GM12878 (cell line): ENCODE measurements at regions not wholly inside any gene's neighbourhood (a gene's known extent, or its start where the extent isn't known, plus 50 kb on each side); places are given as distances from the start of the nearest gene placed in this dataset.

ENCODE experiments used
- ATAC-seq: fragments of 200-7000 bp; cut with Tn5 transposase; 3 replicates; pipeline ENCODE4 v1.9.1; 2020; ENCODE audit warnings: mild to moderate bottlenecking, moderate library complexity
- BruUV-seq: library from RNA; stranded (reverse); fragments of 400-500 nt; replicated peaks from 2 replicates; lab custom pipeline; 2021; lab: Mats Ljungman, UMichigan
- CTCF ChIA-PET: fragments of 300-600 bp; sonication (Branson Sonifier 250); formaldehyde crosslinking; extraction: SDS; loops from one replicate; lab custom pipeline; 2021; ENCODE audit warnings: inconsistent platforms; lab: Yijun Ruan, JAX
- POLR2A ChIA-PET: fragments of 350-600 bp; formaldehyde crosslinking; extraction: SDS; loops from one replicate; lab custom pipeline; 2021; ENCODE audit warnings: inconsistent platforms; lab: Charles Lee
- RAD21 ChIA-PET: fragments of 300-600 bp; sonication (Branson Sonifier 250); formaldehyde crosslinking; loops from one replicate; lab custom pipeline; 2023; ENCODE audit warnings: antibody characterized with exemption; ENCODE audit not compliant: unreplicated experiment; lab: Charles Lee
- SMC1A ChIA-PET: fragments of 300-600 bp; sonication (Branson Sonifier 250); formaldehyde crosslinking; loops from one replicate; lab custom pipeline; 2023; ENCODE audit not compliant: unreplicated experiment, uncharacterized antibody; lab: Charles Lee
- DNase-seq: peaks from one replicate; pipeline ENCODE4 v3.0.0-alpha.2; 2011; ENCODE audit warnings: low read depth, low spot score
- FAIRE-seq: peaks from 3 replicates; lab custom pipeline; 2011; peaks lifted over from hg19 to GRCh38; lab: Jason Lieb, UNC
- H2AFZ ChIP-seq: 2 replicates; pipeline ENCODE4 v1.6.0; 2011; ENCODE audit warnings: low read depth, low read length, control low read depth; ENCODE audit not compliant: control insufficient read depth
- H3K27ac ChIP-seq: 2 replicates; pipeline ENCODE4 v1.5.1; 2011; ENCODE audit warnings: control low read depth; ENCODE audit not compliant: control insufficient read depth, insufficient read depth
- H3K27me3 ChIP-seq, 2 experiments: replicated peaks in 1 of 2; 2 replicates each; pipeline versions ENCODE4 v1.6.0 to v1.6.1; 2011; ENCODE audit warnings: low read length in 1 of 2; ENCODE audit not compliant: control insufficient read depth in 2 of 2, insufficient read depth in 2 of 2
- H3K36me3 ChIP-seq, 2 experiments: 2 replicates each; pipeline ENCODE4 v1.5.1; 2011; ENCODE audit warnings: low read length in 1 of 2; ENCODE audit not compliant: control insufficient read depth in 2 of 2, insufficient read depth in 2 of 2
- H3K4me1 ChIP-seq: 2 replicates; pipeline ENCODE4 v1.6.1; 2011; ENCODE audit warnings: mild to moderate bottlenecking, low read length, moderate library complexity, mixed read lengths; ENCODE audit not compliant: control insufficient read depth, insufficient read depth
- H3K4me2 ChIP-seq: 2 replicates; pipeline ENCODE4 v1.6.0; 2011; ENCODE audit warnings: control low read depth; ENCODE audit not compliant: control insufficient read depth, insufficient read depth
- H3K4me3 ChIP-seq: fragments of 200-600 bp; sonication (generic); 2 replicates; pipeline ENCODE4 v1.5.1; 2016
- H3K79me2 ChIP-seq: 2 replicates; pipeline ENCODE4 v1.6.0; 2011; ENCODE audit warnings: low read length; ENCODE audit not compliant: control insufficient read depth, insufficient read depth
- H3K9ac ChIP-seq: 2 replicates; pipeline ENCODE4 v1.8.0; 2011; ENCODE audit warnings: low read length, control low read depth, mixed read lengths; ENCODE audit not compliant: control insufficient read depth, insufficient read depth
- H3K9me3 ChIP-seq: replicated peaks from 3 replicates; pipeline ENCODE4 v1.5.1; 2011; ENCODE audit warnings: mild to moderate bottlenecking, low read length; ENCODE audit not compliant: control insufficient read depth, insufficient read depth
- H4K20me1 ChIP-seq: 2 replicates; pipeline ENCODE4 v1.6.0; 2011; ENCODE audit not compliant: control insufficient read depth, insufficient read depth
- ATF2 ChIP-seq: IDR thresholded peaks from 2 replicates; pipeline ENCODE4 v1.6.1; 2012; ENCODE audit warnings: low read length, inconsistent platforms
- MTA3 ChIP-seq: IDR thresholded peaks from 2 replicates; pipeline ENCODE4 v1.6.1; 2012; ENCODE audit warnings: low read length, inconsistent platforms, borderline replicate concordance
- NFYA ChIP-seq: IDR thresholded peaks from 2 replicates; pipeline ENCODE4 v1.6.1; 2011; ENCODE audit warnings: low read depth, mild to moderate bottlenecking, low read length, improper control_type of control experiment, borderline replicate concordance
- NR2F1 ChIP-seq: fragments of 450-650 bp; conservative IDR thresholded peaks from 2 replicates; pipeline ENCODE4 v1.6.1; 2017; ENCODE audit warnings: mild to moderate bottlenecking
- RCOR1 ChIP-seq: conservative IDR thresholded peaks from 2 replicates; pipeline ENCODE4 v1.6.1; 2012; ENCODE audit warnings: low read depth, low read length, improper control_type of control experiment
- RELA ChIP-seq: fragments of 450-650 bp; IDR thresholded peaks from 2 replicates; pipeline ENCODE4 v1.8.0; 2014; ENCODE audit warnings: borderline replicate concordance; ENCODE audit not compliant: partially characterized antibody
- RUNX3 ChIP-seq: IDR thresholded peaks from 2 replicates; pipeline ENCODE4 v1.6.1; 2012; ENCODE audit warnings: low read length, inconsistent platforms
- SKIL ChIP-seq: fragments of 450-650 bp; IDR thresholded peaks from 2 replicates; pipeline ENCODE4 v1.6.1; 2017; ENCODE audit warnings: mild to moderate bottlenecking, low read depth, inconsistent platforms; ENCODE audit not compliant: poor library complexity, severe bottlenecking
- ZBTB4 ChIP-seq: fragments of 450-650 bp; formaldehyde crosslinking; IDR thresholded peaks from 2 replicates; pipeline ENCODE4 v1.4.0; 2022; ENCODE audit warnings: mild to moderate bottlenecking, moderate library complexity
- WGBS: methylation state at CpG from one replicate; pipeline ENCODE4 v1.1.6; 2016; ENCODE audit warnings: low lambda C conversion rate; ENCODE audit not compliant: insufficient replicate concordance, insufficient coverage; ENCODE audit errors: missing lambda C conversion rate; 5-methylcytosine and 5-hydroxymethylcytosine counted together
- in situ Hi-C: fragments of 300-500 bp; cut with MboI; formaldehyde crosslinking; loops from 9 replicates; pipeline ENCODE4 v1.14.3; 2018; ENCODE audit warnings: mixed read lengths
- intact Hi-C: fragments of 100-400 bp; cut with micrococcal nuclease; formaldehyde crosslinking; loops from one replicate; pipeline ENCODE4 v1.14.2; 2022; ENCODE audit not compliant: unreplicated experiment
- TF ChIP-seq, protein P1 (sequence below): IDR thresholded peaks from 2 replicates; pipeline ENCODE4 v1.6.1; 2011; ENCODE audit warnings: mild to moderate bottlenecking, low read depth, low read length, moderate library complexity; ENCODE audit not compliant: insufficient replicate concordance
- TF ChIP-seq, protein P2 (sequence below): IDR thresholded peaks from 2 replicates; pipeline ENCODE4 v1.6.1; 2011; ENCODE audit warnings: borderline replicate concordance, low read depth, mild to moderate bottlenecking, moderate library complexity, mixed read lengths, low read length; ENCODE audit not compliant: insufficient read depth; ENCODE audit errors: extremely low read length

DNA sequence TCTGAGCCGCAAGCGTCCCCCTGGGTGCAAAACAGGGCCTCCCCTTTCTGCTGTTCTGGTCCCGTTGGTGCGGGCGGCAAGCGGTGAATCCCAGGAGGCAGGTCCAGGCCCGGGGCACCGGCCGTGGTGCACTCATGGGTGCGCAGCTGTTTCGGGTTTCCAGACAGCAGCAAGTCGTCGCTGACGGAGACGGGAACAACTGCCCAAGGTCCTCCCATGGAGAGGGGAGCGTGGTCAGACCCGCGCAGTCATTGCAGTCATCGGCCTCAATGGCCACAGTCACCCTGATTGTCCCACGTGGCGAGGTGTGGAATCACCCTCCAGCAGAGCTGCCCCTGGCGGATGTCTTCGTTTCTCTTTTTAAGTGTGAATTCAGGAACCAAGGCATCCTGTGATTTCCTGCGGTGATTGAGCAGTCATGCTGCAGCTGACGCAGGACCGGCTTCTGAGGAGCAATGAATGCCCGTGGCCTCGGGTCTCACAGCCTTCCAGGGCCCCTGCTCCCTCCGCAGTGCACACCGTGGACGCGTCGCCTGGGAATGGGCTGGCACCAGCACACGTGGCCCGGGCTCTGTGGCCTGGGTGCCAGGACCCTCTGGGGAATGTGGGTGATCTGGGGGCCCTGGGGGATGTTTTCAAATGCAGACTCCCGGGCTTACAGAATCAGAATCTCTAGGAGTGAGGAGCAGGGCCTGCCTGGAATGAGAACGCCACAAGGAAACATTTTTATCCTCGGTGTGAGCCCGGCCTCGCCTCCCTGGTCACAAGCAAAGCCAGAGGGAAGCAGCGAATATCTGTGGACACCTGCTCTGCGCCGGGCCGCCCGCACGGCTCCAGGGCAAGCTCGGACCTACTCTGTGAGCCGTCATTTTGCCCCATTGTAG lies 244.2 kb upstream of the SALL3 start (continued):
- TF ChIP-seq NFYA, result no peak

GRCh38 chr18:78736015-78736690 lies 243.5 kb upstream of the SALL3 start:
- Histone ChIP-seq H3K9me3 (no peaks in the 10 kb centered on the region; the same call in 2 of the 3 replicates), H3K4me3 (no peak overlapping the region), H3K4me2 (no peak overlapping the region), H3K27ac (no peak overlapping the region), H4K20me1 (no peaks in the 10 kb centered on the region), H3K9ac (no peak overlapping the region), H3K27me3 (no peaks in the 10 kb centered on the region), H2AFZ (no peak overlapping the region), H3K36me3 (no peaks in the 10 kb centered on the region), H3K79me2 (no peaks in the 10 kb centered on the region), H3K4me1 (no peaks in the 10 kb centered on the region)
- POLR2A ChIA-PET, result no interaction called here
- no peak for FAIRE-seq
- intact Hi-C loops, result no loop called here
- no TSS peak for BruUV-seq
- ATAC-seq, result no peak
- in situ Hi-C loops, result no loop called here
- CTCF ChIA-PET, result no interaction called here
- no peak for DNase-seq
- 79% methylated on average over 33 of the region's 33 CpGs for WGBS
- RAD21 ChIA-PET, result no interaction called here
- SMC1A ChIA-PET, result no interaction called here
- TF ChIP-seq RELA, result no peak
- TF ChIP-seq ZBTB4 (CRISPR knock-in tag), result no peak
- TF ChIP-seq, protein P1, sequence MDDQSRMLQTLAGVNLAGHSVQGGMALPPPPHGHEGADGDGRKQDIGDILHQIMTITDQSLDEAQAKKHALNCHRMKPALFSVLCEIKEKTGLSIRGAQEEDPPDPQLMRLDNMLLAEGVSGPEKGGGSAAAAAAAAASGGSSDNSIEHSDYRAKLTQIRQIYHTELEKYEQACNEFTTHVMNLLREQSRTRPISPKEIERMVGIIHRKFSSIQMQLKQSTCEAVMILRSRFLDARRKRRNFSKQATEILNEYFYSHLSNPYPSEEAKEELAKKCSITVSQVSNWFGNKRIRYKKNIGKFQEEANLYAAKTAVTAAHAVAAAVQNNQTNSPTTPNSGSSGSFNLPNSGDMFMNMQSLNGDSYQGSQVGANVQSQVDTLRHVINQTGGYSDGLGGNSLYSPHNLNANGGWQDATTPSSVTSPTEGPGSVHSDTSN, result no peak
- TF ChIP-seq SKIL, result no peak
- no peak for TF ChIP-seq RUNX3
- TF ChIP-seq NR2F1, result no peak
- TF ChIP-seq, protein P2, sequence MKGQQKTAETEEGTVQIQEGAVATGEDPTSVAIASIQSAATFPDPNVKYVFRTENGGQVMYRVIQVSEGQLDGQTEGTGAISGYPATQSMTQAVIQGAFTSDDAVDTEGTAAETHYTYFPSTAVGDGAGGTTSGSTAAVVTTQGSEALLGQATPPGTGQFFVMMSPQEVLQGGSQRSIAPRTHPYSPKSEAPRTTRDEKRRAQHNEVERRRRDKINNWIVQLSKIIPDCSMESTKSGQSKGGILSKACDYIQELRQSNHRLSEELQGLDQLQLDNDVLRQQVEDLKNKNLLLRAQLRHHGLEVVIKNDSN, result no peak
- no peak for TF ChIP-seq RCOR1
- TF ChIP-seq MTA3, result no peak
- no peak for TF ChIP-seq ATF2
